GM13977 (cell line): ENCODE measurements at regions not wholly inside any gene's neighbourhood (a gene's known extent, or its start where the extent isn't known, plus 50 kb on each side); places are given as distances from the start of the nearest gene placed in this dataset.

Experiments used
- DNase-seq: peaks from one replicate; pipeline ENCODE4 v3.0.0; 2012; ENCODE audit warnings: low spot score
- in situ Hi-C: fragments of 300-500 bp; cut with MboI; formaldehyde crosslinking; loops from one replicate; pipeline ENCODE4 v1.12.0; 2022; ENCODE audit warnings: low sequenced_read_pairs, low pct_unique_long_range_greater_than_20kb, mixed read lengths, inconsistent platforms; ENCODE audit not compliant: unreplicated experiment
- TF ChIP-seq, protein P1 (sequence below): IDR thresholded peaks from 2 replicates; pipeline ENCODE4 v1.5.1; 2012; ENCODE audit warnings: mild to moderate bottlenecking, control low read depth; ENCODE audit not compliant: insufficient read depth; ENCODE audit errors: extremely low read depth, missing control alignments

DNA sequence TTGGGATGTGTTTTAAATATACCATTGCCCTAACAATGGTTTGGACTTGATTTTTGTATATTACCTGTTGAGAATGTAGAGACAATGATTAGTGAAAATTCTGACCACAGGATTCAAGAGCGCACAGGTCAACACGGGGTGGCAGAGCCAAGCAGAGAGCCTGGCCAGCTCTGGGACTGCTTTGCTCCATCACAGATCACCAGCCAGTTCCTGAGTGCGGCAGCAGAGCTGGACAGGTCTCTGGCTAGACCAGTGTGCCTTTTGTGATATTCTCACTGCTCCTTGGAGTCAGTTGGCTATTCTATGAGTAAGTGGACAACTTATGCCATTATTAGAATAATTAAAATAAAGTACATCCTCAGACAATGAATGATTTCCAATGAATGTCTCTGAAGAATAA lies 351.2 kb upstream of the ATP10A start:
- TF ChIP-seq, protein P1, sequence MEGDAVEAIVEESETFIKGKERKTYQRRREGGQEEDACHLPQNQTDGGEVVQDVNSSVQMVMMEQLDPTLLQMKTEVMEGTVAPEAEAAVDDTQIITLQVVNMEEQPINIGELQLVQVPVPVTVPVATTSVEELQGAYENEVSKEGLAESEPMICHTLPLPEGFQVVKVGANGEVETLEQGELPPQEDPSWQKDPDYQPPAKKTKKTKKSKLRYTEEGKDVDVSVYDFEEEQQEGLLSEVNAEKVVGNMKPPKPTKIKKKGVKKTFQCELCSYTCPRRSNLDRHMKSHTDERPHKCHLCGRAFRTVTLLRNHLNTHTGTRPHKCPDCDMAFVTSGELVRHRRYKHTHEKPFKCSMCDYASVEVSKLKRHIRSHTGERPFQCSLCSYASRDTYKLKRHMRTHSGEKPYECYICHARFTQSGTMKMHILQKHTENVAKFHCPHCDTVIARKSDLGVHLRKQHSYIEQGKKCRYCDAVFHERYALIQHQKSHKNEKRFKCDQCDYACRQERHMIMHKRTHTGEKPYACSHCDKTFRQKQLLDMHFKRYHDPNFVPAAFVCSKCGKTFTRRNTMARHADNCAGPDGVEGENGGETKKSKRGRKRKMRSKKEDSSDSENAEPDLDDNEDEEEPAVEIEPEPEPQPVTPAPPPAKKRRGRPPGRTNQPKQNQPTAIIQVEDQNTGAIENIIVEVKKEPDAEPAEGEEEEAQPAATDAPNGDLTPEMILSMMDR: no peak
- DNase-seq: no peak
- in situ Hi-C loops: no loop called here

DNA sequence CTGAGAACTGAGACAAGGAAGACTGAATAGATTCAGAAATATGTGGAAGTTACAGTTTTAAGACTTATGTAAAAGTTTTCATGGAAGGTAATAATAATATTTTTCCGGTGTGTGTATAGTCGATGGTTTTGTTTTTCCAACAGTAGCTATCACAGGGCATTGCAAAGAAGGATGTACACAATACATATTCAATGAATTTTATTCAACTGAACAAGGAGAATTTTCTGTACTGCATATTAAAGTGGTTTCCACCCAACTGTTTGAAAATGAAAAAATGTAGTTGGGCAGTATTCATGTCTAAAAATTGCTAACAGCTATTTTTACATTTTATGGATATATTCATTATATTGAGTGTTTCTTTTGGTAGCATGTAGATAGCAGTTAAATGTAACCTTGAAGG lies 350.3 kb upstream of the ATP10A start:
- TF ChIP-seq, protein P1: no peak
- in situ Hi-C loops: no loop called here
- DNase-seq: no peak

DNA sequence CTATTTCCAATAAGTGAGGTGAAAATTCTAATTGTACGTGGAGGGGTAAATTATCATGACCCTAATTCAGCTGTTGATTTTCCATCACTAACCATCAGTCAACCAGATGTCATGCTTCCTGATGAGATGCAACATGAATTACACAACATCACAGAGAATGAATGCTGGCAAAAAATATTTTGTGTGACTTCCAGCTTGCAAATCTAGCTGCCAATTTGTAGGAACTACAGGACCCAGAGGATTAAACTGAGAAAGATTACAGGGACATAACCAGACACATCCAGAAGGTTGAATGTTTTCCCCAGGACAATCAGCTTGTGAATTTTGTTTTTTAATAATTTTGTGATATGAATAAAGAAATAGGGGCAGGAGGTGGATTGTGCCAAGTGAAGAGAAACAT lies 349.0 kb upstream of the ATP10A start:
- no peak for DNase-seq
- in situ Hi-C loops: no loop called here
- TF ChIP-seq, protein P1: no peak

DNA sequence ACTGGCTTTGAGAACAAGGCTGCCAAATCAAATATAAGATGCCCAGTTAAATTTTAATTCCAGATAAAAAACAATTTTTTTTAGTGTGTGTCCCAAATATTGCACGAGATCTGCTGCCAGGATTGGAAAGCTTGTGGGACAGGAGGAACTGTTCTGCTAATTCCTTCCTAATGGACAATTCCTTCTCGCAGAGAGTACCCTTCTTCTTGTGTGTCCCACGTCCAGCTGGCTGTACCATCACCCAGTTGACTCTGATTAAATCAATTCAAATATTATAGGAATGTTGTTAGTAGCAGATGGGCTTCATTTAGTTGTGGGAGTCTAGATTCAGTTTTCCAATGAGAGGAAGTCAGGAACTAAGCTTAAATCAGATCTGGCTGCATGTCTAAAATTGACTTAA lies 347.9 kb upstream of the ATP10A start:
- no peak for DNase-seq
- TF ChIP-seq, protein P1: no peak
- in situ Hi-C loops: no loop called here

DNA sequence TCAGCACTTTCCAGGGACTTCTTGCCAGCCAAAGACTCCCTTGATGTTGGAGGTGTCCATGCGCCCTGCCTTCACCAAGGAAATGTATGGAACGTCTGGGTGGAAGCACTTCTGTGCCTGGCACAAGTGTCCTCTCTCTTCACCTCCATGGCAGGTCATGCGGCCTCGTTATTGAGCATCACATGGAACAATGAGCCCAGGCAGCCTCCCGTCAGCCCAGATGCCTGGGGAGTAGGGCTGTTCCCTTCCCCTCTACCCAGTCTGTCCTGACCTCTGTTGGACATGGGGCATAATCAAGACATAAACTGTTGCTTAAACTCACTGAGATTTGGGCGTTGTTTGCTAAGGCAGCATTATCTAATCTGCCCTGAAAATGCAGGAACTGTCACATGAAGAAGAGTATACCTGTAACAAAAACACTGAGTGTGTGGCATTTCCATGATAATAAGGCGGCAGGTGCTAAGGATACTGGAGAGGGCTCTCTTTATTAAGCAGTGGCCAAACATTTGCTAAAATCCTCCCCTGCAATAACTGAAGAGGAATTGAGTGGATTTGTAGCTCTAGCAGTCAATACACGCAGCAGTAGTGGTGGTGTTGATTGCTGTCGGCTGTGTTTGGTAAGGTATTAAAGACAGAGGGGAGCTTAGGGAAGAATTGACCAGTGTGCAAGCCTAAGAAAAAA lies 338.2 kb upstream of the ATP10A start:
- in situ Hi-C loops: no loop called here
- DNase-seq: no peak
- TF ChIP-seq, protein P1: no peak

DNA sequence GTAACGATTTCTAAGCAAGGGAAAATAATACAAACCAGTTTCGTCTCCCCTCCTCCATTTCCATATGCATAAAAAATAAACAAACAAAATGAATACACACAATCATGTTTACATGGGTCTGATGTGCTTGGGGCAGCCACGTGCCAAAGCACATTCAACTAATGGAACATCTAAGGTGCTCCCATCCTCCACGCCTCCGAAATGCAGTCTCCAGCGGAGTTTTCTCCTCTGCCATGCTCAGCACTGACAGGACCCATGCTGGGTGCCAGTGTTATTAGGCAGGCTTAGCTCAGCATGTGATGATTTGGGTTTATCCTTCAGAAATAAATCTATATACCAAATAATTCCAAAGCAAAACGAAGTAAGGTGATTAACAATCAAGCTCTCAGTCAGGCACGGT lies 337.3 kb upstream of the ATP10A start:
- no peak for DNase-seq
- in situ Hi-C loops: no loop called here
- TF ChIP-seq, protein P1: no peak
